GM12875 (cell line): ENCODE measurements at regions not wholly inside any gene's neighbourhood (a gene's known extent, or its start where the extent isn't known, plus 50 kb on each side); places are given as distances from the start of the nearest gene placed in this dataset.

Experiments used
- H3K4me3 ChIP-seq: one replicate; pipeline ENCODE4 v1.5.1; 2011; ENCODE audit warnings: low read depth, low read length, control low read depth
- TF ChIP-seq, protein P1 (sequence below): IDR thresholded peaks from 2 replicates; pipeline ENCODE4 v1.5.1; 2011; ENCODE audit warnings: low read depth, mild to moderate bottlenecking, control low read depth, inconsistent platforms, low read length, moderate library complexity, borderline replicate concordance; ENCODE audit not compliant: insufficient read depth

GRCh38 chr7:54701982-54702381 lies 57.0 kb downstream of the SEC61G start:
- no peak overlapping the region for H3K4me3 ChIP-seq
- TF ChIP-seq, protein P1, sequence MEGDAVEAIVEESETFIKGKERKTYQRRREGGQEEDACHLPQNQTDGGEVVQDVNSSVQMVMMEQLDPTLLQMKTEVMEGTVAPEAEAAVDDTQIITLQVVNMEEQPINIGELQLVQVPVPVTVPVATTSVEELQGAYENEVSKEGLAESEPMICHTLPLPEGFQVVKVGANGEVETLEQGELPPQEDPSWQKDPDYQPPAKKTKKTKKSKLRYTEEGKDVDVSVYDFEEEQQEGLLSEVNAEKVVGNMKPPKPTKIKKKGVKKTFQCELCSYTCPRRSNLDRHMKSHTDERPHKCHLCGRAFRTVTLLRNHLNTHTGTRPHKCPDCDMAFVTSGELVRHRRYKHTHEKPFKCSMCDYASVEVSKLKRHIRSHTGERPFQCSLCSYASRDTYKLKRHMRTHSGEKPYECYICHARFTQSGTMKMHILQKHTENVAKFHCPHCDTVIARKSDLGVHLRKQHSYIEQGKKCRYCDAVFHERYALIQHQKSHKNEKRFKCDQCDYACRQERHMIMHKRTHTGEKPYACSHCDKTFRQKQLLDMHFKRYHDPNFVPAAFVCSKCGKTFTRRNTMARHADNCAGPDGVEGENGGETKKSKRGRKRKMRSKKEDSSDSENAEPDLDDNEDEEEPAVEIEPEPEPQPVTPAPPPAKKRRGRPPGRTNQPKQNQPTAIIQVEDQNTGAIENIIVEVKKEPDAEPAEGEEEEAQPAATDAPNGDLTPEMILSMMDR: no peak

- no peak overlapping the region for H3K4me3 ChIP-seq
- TF ChIP-seq, protein P1: no peak
These were observed 59.3 kb downstream of the SEC61G start for GRCh38 chr7:54699715-54700114.

DNA sequence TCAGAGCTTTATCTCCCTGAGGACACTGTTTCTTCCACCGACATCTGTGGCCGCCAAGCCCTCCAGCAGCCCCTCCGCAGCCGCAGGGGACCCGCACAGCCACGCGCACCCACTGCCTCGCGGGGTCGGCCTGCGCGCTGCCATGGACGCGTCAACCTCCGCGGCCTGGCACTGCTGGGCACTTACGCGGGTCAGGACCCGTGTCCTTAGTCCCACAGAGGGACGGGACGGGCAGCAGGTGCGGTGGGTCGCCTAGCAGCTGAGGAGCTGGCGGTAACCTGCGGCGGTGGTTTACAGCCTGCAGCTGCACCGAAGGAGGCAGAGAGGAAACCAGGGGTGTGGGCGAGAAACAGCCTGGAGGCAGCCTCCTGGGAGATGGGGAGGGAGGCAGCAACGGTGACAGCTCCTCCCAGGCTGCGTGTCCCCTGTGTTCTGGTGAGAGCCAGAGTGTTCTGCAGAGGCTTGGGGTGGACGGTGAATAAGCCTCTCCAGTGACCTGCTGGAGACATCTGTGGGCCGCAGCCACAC lies 61.3 kb downstream of the SEC61G start:
- TF ChIP-seq, protein P1: no peak
- no peak overlapping the region for H3K4me3 ChIP-seq

DNA sequence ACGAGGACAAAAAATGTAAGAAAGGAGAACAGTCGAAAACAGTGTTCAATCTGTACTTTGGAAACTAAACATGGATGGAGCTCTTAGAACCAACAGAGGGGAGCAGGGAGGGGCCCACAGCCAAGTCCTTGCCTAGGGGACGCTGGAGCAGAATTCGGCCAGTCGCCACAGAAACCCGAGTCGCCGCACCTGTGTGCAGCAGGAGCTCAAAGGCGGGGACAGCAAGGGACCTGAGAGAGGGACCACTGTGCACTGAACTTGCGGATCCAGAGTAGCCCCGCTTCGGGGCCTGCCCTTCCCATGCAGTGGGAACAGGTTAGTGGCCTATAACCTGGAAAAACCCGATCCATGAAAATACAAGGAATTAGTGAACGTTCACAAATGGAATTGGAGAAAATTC lies 68.1 kb downstream of the SEC61G start:
- H3K4me3 ChIP-seq: no peak overlapping the region
- TF ChIP-seq, protein P1: no peak

GRCh38 chr7:54690050-54690443 lies 69.0 kb downstream of the SEC61G start:
- no peak overlapping the region for H3K4me3 ChIP-seq
- TF ChIP-seq, protein P1: no peak

DNA sequence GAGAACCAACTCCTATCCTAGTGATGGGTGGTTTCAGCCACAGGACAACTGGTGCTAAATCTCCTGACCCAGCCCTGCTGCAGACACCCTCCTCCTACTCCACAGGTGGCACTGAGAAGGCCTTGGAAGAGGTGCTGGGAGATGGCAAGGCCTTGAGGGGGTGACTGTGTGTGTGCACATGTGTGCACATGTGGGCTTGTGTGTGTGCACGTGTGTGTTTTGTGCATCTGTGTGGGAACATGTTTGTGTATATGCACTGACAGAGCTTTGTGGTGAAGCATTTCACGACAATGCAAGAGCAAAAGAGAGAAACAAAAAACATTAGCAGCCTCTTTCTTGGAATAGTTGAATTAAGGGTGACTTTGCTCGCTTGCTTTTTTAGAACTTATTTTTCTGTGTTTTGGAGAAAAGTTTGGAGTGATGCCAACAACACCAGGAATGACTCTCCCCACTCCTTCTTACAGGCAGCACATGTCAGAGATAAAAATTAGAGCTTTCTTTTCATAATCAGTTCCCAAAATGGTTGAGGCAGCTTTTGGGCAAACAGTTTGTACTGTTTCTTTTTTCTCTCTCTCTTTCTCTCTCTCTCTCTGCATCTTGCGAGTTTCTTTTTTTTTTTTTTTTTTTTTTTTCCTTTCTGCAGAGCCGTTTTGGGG lies 69.5 kb downstream of the SEC61G start:
- no peak overlapping the region for H3K4me3 ChIP-seq
- TF ChIP-seq, protein P1: no peak
